HUES48 (cell line): ENCODE measurements at regions not wholly inside any gene's neighbourhood (a gene's known extent, or its start where the extent isn't known, plus 50 kb on each side); places are given as distances from the start of the nearest gene placed in this dataset.
"Not testable (repeated sequence)": the region's sequence is repeated elsewhere in the genome, so short reads cannot be mapped to it uniquely, and the experiment has no call there.

ENCODE experiments used
- H3K27ac ChIP-seq: one replicate; pipeline ENCODE4 v1.7.0; 2013; ENCODE audit warnings: low read depth, low read length, inconsistent platforms
- H3K27me3 ChIP-seq: 2 replicates; pipeline ENCODE4 v1.6.1; 2013; ENCODE audit warnings: mild to moderate bottlenecking, low read length; ENCODE audit not compliant: control insufficient read depth, insufficient read depth
- H3K36me3 ChIP-seq: 2 replicates; pipeline ENCODE4 v1.6.1; 2013; ENCODE audit warnings: low read length; ENCODE audit not compliant: control insufficient read depth, insufficient read depth
- H3K4me1 ChIP-seq: 2 replicates; pipeline ENCODE4 v1.6.1; 2013; ENCODE audit warnings: mild to moderate bottlenecking, low read length; ENCODE audit not compliant: control insufficient read depth, insufficient read depth
- H3K4me3 ChIP-seq: 2 replicates; pipeline ENCODE4 v1.5.1; 2013; ENCODE audit warnings: mild to moderate bottlenecking, low read depth, low read length
- H3K9ac ChIP-seq: 2 replicates; pipeline ENCODE4 v1.6.1; 2013; ENCODE audit warnings: mild to moderate bottlenecking, low read depth, low read length, moderate library complexity
- H3K9me3 ChIP-seq: 2 replicates; pipeline ENCODE4 v1.6.1; 2013; ENCODE audit warnings: low read length; ENCODE audit not compliant: control insufficient read depth, insufficient read depth

- not testable (repeated sequence) for H3K4me3 ChIP-seq, H3K36me3 ChIP-seq, H3K9me3 ChIP-seq, H3K9ac ChIP-seq, H3K27me3 ChIP-seq, H3K27ac ChIP-seq, H3K4me1 ChIP-seq
These were observed 227.0 kb downstream of the BCL2L11 start for GRCh38 chr2:111347695-111348094.

- not testable (repeated sequence) for H3K27ac ChIP-seq, H3K36me3 ChIP-seq, H3K9me3 ChIP-seq, H3K9ac ChIP-seq, H3K27me3 ChIP-seq, H3K4me1 ChIP-seq, H3K4me3 ChIP-seq
These were observed 227.6 kb downstream of the BCL2L11 start for GRCh38 chr2:111348316-111348715.

- not testable (repeated sequence) for H3K4me3 ChIP-seq, H3K36me3 ChIP-seq, H3K4me1 ChIP-seq, H3K9me3 ChIP-seq, H3K27me3 ChIP-seq, H3K9ac ChIP-seq, H3K27ac ChIP-seq
These were observed 234.5 kb downstream of the BCL2L11 start for GRCh38 chr2:111355022-111355817.

- H3K9ac ChIP-seq, H3K9me3 ChIP-seq, H3K4me1 ChIP-seq, H3K27me3 ChIP-seq, H3K36me3 ChIP-seq, H3K4me3 ChIP-seq, H3K27ac ChIP-seq: not testable (repeated sequence)
These were observed 235.3 kb downstream of the BCL2L11 start for GRCh38 chr2:111355823-111356511.

GRCh38 chr2:111356512-111357031 lies 235.9 kb downstream of the BCL2L11 start:
- not testable (repeated sequence) for H3K27ac ChIP-seq, H3K4me3 ChIP-seq, H3K9ac ChIP-seq, H3K27me3 ChIP-seq, H3K4me1 ChIP-seq, H3K9me3 ChIP-seq, H3K36me3 ChIP-seq

GRCh38 chr2:111365986-111366640 lies 245.4 kb downstream of the BCL2L11 start:
- H3K9ac ChIP-seq, H3K27me3 ChIP-seq, H3K4me3 ChIP-seq, H3K36me3 ChIP-seq, H3K9me3 ChIP-seq, H3K27ac ChIP-seq, H3K4me1 ChIP-seq: not testable (repeated sequence)

GRCh38 chr2:111366641-111367029 lies 245.9 kb downstream of the BCL2L11 start:
- H3K9ac ChIP-seq, H3K9me3 ChIP-seq, H3K27ac ChIP-seq: not testable (repeated sequence)

GRCh38 chr2:111367080-111367479 lies 246.4 kb downstream of the BCL2L11 start:
- not testable (repeated sequence) for H3K4me1 ChIP-seq, H3K27ac ChIP-seq, H3K4me3 ChIP-seq, H3K9me3 ChIP-seq, H3K9ac ChIP-seq, H3K27me3 ChIP-seq, H3K36me3 ChIP-seq

More at GRCh38 chr2:111366641-111367029, 245.9 kb downstream of the BCL2L11 start:
- H3K4me3 ChIP-seq, H3K36me3 ChIP-seq, H3K27me3 ChIP-seq, H3K4me1 ChIP-seq: not testable (repeated sequence)

GRCh38 chr2:111367871-111368270 lies 247.2 kb downstream of the BCL2L11 start:
- not testable (repeated sequence) for H3K9ac ChIP-seq

GRCh38 chr2:111368288-111368687 lies 247.6 kb downstream of the BCL2L11 start:
- not testable (repeated sequence) for H3K9ac ChIP-seq, H3K4me3 ChIP-seq, H3K27ac ChIP-seq, H3K27me3 ChIP-seq, H3K36me3 ChIP-seq, H3K9me3 ChIP-seq, H3K4me1 ChIP-seq

More at GRCh38 chr2:111367871-111368270, 247.2 kb downstream of the BCL2L11 start:
- not testable (repeated sequence) for H3K27me3 ChIP-seq, H3K27ac ChIP-seq, H3K9me3 ChIP-seq, H3K4me3 ChIP-seq, H3K36me3 ChIP-seq, H3K4me1 ChIP-seq

- H3K27ac ChIP-seq, H3K27me3 ChIP-seq, H3K4me3 ChIP-seq, H3K9me3 ChIP-seq, H3K36me3 ChIP-seq, H3K4me1 ChIP-seq, H3K9ac ChIP-seq: not testable (repeated sequence)
These were observed 252.3 kb downstream of the BCL2L11 start for GRCh38 chr2:111373060-111373459.
